Panc1 (cell line): ENCODE measurements at regions not wholly inside any gene's neighbourhood (a gene's known extent, or its start where the extent isn't known, plus 50 kb on each side); places are given as distances from the start of the nearest gene placed in this dataset.

Source experiments
- ATAC-seq: fragments of 200-7000 bp; cut with Tn5 transposase; 2 replicates; pipeline ENCODE4 v1.9.1; 2020; ENCODE audit warnings: mild to moderate bottlenecking, moderate library complexity
- BruUV-seq: library from RNA; stranded (reverse); fragments of 400-500 nt; replicated peaks from 2 replicates; lab custom pipeline; 2021; lab: Mats Ljungman, UMichigan
- CTCF ChIA-PET: fragments of 300-600 bp; sonication (Branson Sonifier 250); formaldehyde crosslinking; loops from one replicate; lab custom pipeline; 2022; ENCODE audit warnings: antibody characterized with exemption; lab: Charles Lee
- POLR2A ChIA-PET: fragments of 300-600 bp; sonication (Branson Sonifier 250); formaldehyde crosslinking; loops from one replicate; lab custom pipeline; 2022; ENCODE audit warnings: antibody characterized with exemption; lab: Charles Lee
- DNase-seq: peaks from one replicate; pipeline ENCODE4 v3.0.0-alpha.2; 2010; ENCODE audit warnings: low read depth, low spot score
- H3K27ac ChIP-seq: 2 replicates; pipeline ENCODE4 v1.5.1; 2011; ENCODE audit warnings: mild to moderate bottlenecking, low read length, inconsistent platforms
- H3K27me3 ChIP-seq: fragments of 200-500 bp; sonication (Bioruptor generic); 2 replicates; pipeline ENCODE4 v1.6.0; 2014; ENCODE audit warnings: low read length, inconsistent platforms; ENCODE audit not compliant: control insufficient read depth, insufficient read depth
- H3K36me3 ChIP-seq: fragments of 200-500 bp; sonication (Bioruptor generic); 2 replicates; pipeline ENCODE4 v1.5.1; 2014; ENCODE audit warnings: inconsistent platforms, mild to moderate bottlenecking, low read length, moderate library complexity; ENCODE audit not compliant: control insufficient read depth, insufficient read depth
- H3K4me1 ChIP-seq: 2 replicates; pipeline ENCODE4 v1.5.1; 2011; ENCODE audit warnings: inconsistent platforms, mild to moderate bottlenecking, low read length, moderate library complexity; ENCODE audit not compliant: control insufficient read depth, insufficient read depth
- H3K4me3 ChIP-seq, 2 experiments: 2 replicates each; pipeline ENCODE4 v1.5.1; 2011 to 2012; ENCODE audit warnings: low read depth in 2 of 2, low read length in 2 of 2, mild to moderate bottlenecking in 2 of 2, inconsistent platforms in 1 of 2, moderate library complexity in 1 of 2
- H3K9me3 ChIP-seq: fragments of 200-500 bp; sonication (Bioruptor generic); 2 replicates; pipeline ENCODE4 v1.5.1; 2014; ENCODE audit warnings: low read depth, mild to moderate bottlenecking, inconsistent platforms, low read length, moderate library complexity; ENCODE audit not compliant: control insufficient read depth, insufficient read depth
- CTCF ChIP-seq: fragments of 450-650 bp; IDR thresholded peaks from 2 replicates; pipeline ENCODE4 v1.5.1; 2017; ENCODE audit warnings: mild to moderate bottlenecking
- POLR2AphosphoS5 ChIP-seq: IDR thresholded peaks from 2 replicates; pipeline ENCODE4 v1.6.1; 2012; ENCODE audit warnings: mild to moderate bottlenecking, low read depth, low read length, moderate library complexity
- SIN3A ChIP-seq: IDR thresholded peaks from 2 replicates; pipeline ENCODE4 v1.6.1; 2012; ENCODE audit warnings: low read depth, mild to moderate bottlenecking, low read length, moderate library complexity, borderline replicate concordance; ENCODE audit not compliant: insufficient read depth
- TCF7L2 ChIP-seq: IDR thresholded peaks from 2 replicates; pipeline ENCODE4 v1.6.1; 2011; ENCODE audit warnings: mild to moderate bottlenecking, low read depth, low read length, inconsistent platforms
- in situ Hi-C: cut with HindIII; loops from 2 replicates; pipeline ENCODE4 v1.10.0; 2016; ENCODE audit warnings: low sequenced_read_pairs, low pct_unique_long_range_greater_than_20kb
- intact Hi-C: fragments of 100-400 bp; cut with micrococcal nuclease; formaldehyde crosslinking; loops from one replicate; pipeline ENCODE4 v1.10.0; 2022; ENCODE audit not compliant: unreplicated experiment
- TF ChIP-seq, protein P1 (sequence below), 2 experiments: IDR thresholded peaks; 2 replicates each; pipeline ENCODE4 v1.6.1; 2011 to 2012; ENCODE audit warnings: low read depth in 2 of 2, control low read depth in 1 of 2, low read length in 1 of 2, mild to moderate bottlenecking in 1 of 2, moderate library complexity in 1 of 2; ENCODE audit not compliant: insufficient read depth in 1 of 2

- no peak for ATAC-seq
- Histone ChIP-seq H3K27ac (no peak overlapping the region), H3K4me1 (no peaks in the 10 kb centered on the region), H3K4me3 (no peak overlapping the region), H3K36me3 (no peaks in the 10 kb centered on the region), H3K27me3 (no peaks in the 10 kb centered on the region), H3K9me3 (no peaks in the 10 kb centered on the region)
- intact Hi-C loops, result no loop called here
- POLR2A ChIA-PET, result no interaction called here
- CTCF ChIA-PET, result no interaction called here
- no TSS peak for BruUV-seq
- DNase-seq, result no peak
- in situ Hi-C loops, result no loop called here
- peak; percentile 43 for TF ChIP-seq CTCF
- TF ChIP-seq SIN3A, result no peak
Measured at GRCh38 chr15:53869044-53869805, 109.0 kb upstream of the UNC13C start.

DNA sequence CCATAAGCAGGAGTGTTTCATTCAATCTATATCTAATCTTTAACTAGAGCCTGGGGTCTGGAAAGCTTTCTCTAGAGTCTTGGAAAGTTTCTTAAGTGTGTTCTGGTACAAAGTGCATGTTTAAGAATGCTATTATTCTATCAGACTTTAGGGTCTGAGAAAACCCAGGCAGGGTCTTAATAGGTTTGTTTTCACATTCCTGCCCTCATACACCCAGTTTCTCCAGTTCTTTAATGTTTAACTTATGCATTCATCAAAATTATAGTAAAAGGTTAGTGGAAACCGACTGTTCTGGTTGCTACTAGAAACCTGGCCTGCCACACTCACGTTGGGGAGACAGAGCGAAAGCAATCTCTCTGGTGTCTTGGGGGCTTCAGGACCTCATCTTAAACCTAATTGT, 102.9 kb upstream of the WDR72 start:
- Histone ChIP-seq H3K9me3 (no peaks in the 10 kb centered on the region), H3K36me3 (no peaks in the 10 kb centered on the region), H3K27me3 (no peaks in the 10 kb centered on the region), H3K4me1 (no peaks in the 10 kb centered on the region), H3K27ac (no peak overlapping the region), H3K4me3 (no peak overlapping the region)
- POLR2A ChIA-PET, result no interaction called here
- no peak for DNase-seq
- intact Hi-C loops, result no loop called here
- in situ Hi-C loops, result no loop called here
- CTCF ChIA-PET, result no interaction called here
- BruUV-seq, result no TSS peak
- ATAC-seq, result no peak
- no peak for TF ChIP-seq TCF7L2
- TF ChIP-seq, protein P1, sequence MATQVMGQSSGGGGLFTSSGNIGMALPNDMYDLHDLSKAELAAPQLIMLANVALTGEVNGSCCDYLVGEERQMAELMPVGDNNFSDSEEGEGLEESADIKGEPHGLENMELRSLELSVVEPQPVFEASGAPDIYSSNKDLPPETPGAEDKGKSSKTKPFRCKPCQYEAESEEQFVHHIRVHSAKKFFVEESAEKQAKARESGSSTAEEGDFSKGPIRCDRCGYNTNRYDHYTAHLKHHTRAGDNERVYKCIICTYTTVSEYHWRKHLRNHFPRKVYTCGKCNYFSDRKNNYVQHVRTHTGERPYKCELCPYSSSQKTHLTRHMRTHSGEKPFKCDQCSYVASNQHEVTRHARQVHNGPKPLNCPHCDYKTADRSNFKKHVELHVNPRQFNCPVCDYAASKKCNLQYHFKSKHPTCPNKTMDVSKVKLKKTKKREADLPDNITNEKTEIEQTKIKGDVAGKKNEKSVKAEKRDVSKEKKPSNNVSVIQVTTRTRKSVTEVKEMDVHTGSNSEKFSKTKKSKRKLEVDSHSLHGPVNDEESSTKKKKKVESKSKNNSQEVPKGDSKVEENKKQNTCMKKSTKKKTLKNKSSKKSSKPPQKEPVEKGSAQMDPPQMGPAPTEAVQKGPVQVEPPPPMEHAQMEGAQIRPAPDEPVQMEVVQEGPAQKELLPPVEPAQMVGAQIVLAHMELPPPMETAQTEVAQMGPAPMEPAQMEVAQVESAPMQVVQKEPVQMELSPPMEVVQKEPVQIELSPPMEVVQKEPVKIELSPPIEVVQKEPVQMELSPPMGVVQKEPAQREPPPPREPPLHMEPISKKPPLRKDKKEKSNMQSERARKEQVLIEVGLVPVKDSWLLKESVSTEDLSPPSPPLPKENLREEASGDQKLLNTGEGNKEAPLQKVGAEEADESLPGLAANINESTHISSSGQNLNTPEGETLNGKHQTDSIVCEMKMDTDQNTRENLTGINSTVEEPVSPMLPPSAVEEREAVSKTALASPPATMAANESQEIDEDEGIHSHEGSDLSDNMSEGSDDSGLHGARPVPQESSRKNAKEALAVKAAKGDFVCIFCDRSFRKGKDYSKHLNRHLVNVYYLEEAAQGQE (IDR thresholded peaks at IDR 0.05; ENCODE audit: insufficient read depth in 1 of 2, low read depth in 2 of 2, low read length in 1 of 2), result no peak
- no peak for TF ChIP-seq SIN3A
- TF ChIP-seq POLR2AphosphoS5, result no peak
- TF ChIP-seq CTCF, result no peak
